ENCODE measurements at regions not wholly inside any gene's neighbourhood (a gene's known extent, or its start where the extent isn't known, plus 50 kb on each side); places are given as distances from the start of the nearest gene placed in this dataset.

DNA sequence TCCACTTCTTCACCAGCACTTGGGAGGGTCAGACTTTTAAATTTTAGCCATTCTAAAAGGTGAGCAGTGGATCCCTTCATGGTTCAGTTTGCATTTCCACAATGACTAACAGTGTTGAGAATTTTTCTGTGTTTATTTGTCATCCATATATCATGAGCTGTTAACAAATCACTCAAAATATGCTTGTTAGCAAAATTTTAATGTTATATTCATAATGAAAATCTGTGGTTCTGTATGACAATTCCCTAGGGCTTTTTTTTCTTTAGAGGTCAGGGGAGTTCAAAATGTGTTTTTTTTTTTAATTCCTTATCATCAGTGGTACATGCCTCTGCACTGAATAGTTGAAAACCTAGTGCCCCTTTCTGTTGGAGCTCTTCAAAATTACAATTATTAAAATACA, 682.2 kb upstream of the ADGRL2 start:
- TF ChIP-seq POLR2AphosphoS5 (IDR thresholded peaks at IDR 0.05) (no peak), POLR2A (IDR thresholded peaks at IDR 0.05; ENCODE audit: low read depth) (no peak)
- TF ChIP-seq, protein P1, sequence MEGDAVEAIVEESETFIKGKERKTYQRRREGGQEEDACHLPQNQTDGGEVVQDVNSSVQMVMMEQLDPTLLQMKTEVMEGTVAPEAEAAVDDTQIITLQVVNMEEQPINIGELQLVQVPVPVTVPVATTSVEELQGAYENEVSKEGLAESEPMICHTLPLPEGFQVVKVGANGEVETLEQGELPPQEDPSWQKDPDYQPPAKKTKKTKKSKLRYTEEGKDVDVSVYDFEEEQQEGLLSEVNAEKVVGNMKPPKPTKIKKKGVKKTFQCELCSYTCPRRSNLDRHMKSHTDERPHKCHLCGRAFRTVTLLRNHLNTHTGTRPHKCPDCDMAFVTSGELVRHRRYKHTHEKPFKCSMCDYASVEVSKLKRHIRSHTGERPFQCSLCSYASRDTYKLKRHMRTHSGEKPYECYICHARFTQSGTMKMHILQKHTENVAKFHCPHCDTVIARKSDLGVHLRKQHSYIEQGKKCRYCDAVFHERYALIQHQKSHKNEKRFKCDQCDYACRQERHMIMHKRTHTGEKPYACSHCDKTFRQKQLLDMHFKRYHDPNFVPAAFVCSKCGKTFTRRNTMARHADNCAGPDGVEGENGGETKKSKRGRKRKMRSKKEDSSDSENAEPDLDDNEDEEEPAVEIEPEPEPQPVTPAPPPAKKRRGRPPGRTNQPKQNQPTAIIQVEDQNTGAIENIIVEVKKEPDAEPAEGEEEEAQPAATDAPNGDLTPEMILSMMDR (IDR thresholded peaks at IDR 0.05) = no peak
